IPS DF 6.9 (cell line): ENCODE measurements at regions not wholly inside any gene's neighbourhood (a gene's known extent, or its start where the extent isn't known, plus 50 kb on each side); places are given as distances from the start of the nearest gene placed in this dataset.

ENCODE experiments used
- DNase-seq: peaks from one replicate; pipeline ENCODE4 v3.0.0-alpha.2; 2013; ENCODE audit warnings: low read depth, low spot score
- H3K27ac ChIP-seq: one replicate; pipeline ENCODE4 v1.5.1; 2013; ENCODE audit warnings: low read length, control low read depth
- H3K27me3 ChIP-seq: 2 replicates; pipeline ENCODE4 v1.6.1; 2013; ENCODE audit warnings: mild to moderate bottlenecking, low read length; ENCODE audit not compliant: control insufficient read depth, insufficient read depth
- H3K36me3 ChIP-seq: 2 replicates; pipeline ENCODE4 v1.6.1; 2013; ENCODE audit warnings: low read length; ENCODE audit not compliant: control insufficient read depth, insufficient read depth
- H3K4me1 ChIP-seq: 2 replicates; pipeline ENCODE4 v1.6.1; 2013; ENCODE audit warnings: low read length; ENCODE audit not compliant: control insufficient read depth, insufficient read depth
- H3K4me3 ChIP-seq: 2 replicates; pipeline ENCODE4 v1.5.1; 2013; ENCODE audit warnings: mild to moderate bottlenecking, low read length
- H3K9me3 ChIP-seq: 2 replicates; pipeline ENCODE4 v1.6.1; 2013; ENCODE audit warnings: low read length, inconsistent platforms; ENCODE audit not compliant: control insufficient read depth, insufficient read depth
- WGBS: extraction: QIAGEN DNeasy Blood & Tissue Kit; methylation state at CpG from one replicate; pipeline ENCODE4 v1.1.7; 2013; ENCODE audit warnings: mixed read lengths, missing lambda C conversion rate; ENCODE audit not compliant: insufficient read length, insufficient coverage; 5-methylcytosine and 5-hydroxymethylcytosine counted together

- H3K4me3 ChIP-seq, result no peak overlapping the region
- no peaks in the 10 kb centered on the region for H3K4me1 ChIP-seq
- no peak for DNase-seq
- H3K27me3 ChIP-seq, result no peaks in the 10 kb centered on the region
- H3K27ac ChIP-seq, result no peak overlapping the region
- H3K36me3 ChIP-seq, result no peaks in the 10 kb centered on the region
- H3K9me3 ChIP-seq, result peaks cover 27% of the 10 kb centered on the region
- no CpG with 5 or more reads among the region's 8 CpGs for WGBS
Observed at GRCh38 chr22:49101873-49102272, 725.8 kb downstream of the BRD1 start.

- H3K27ac ChIP-seq, result no peak overlapping the region
- no peaks in the 10 kb centered on the region for H3K4me1 ChIP-seq
- peaks cover 28% of the 10 kb centered on the region for H3K9me3 ChIP-seq
- DNase-seq, result no peak
- no peak overlapping the region for H3K4me3 ChIP-seq
- H3K27me3 ChIP-seq, result no peaks in the 10 kb centered on the region
- no CpG with 5 or more reads among the region's 8 CpGs for WGBS
- H3K36me3 ChIP-seq, result no peaks in the 10 kb centered on the region
Observed at GRCh38 chr22:49101225-49101624, 726.4 kb downstream of the BRD1 start.

GRCh38 chr22:49100773-49101172 lies 726.9 kb downstream of the BRD1 start:
- no peaks in the 10 kb centered on the region for H3K27me3 ChIP-seq
- peaks cover 29% of the 10 kb centered on the region for H3K9me3 ChIP-seq
- no peaks in the 10 kb centered on the region for H3K36me3 ChIP-seq
- H3K4me3 ChIP-seq, result no peak overlapping the region
- DNase-seq, result no peak
- no CpG with 5 or more reads among the region's 17 CpGs for WGBS
- H3K4me1 ChIP-seq, result no peaks in the 10 kb centered on the region
- H3K27ac ChIP-seq, result no peak overlapping the region

- H3K36me3 ChIP-seq, result no peaks in the 10 kb centered on the region
- no peak overlapping the region for H3K4me3 ChIP-seq
- H3K27ac ChIP-seq, result no peak overlapping the region
- no CpG with 5 or more reads among the region's 9 CpGs for WGBS
- DNase-seq, result no peak
- peaks cover 32% of the 10 kb centered on the region for H3K9me3 ChIP-seq
- H3K27me3 ChIP-seq, result no peaks in the 10 kb centered on the region
- H3K4me1 ChIP-seq, result no peaks in the 10 kb centered on the region
Observed at GRCh38 chr22:49100316-49100715, 727.4 kb downstream of the BRD1 start.

GRCh38 chr22:49099496-49100124 lies 728.1 kb downstream of the BRD1 start:
- H3K4me1 ChIP-seq, result no peaks in the 10 kb centered on the region
- H3K36me3 ChIP-seq, result no peaks in the 10 kb centered on the region
- no CpG with 5 or more reads among the region's 15 CpGs for WGBS
- no peak for DNase-seq
- H3K4me3 ChIP-seq, result no peak overlapping the region
- H3K27me3 ChIP-seq, result no peaks in the 10 kb centered on the region
- H3K9me3 ChIP-seq, result peaks cover 32% of the 10 kb centered on the region
- no peak overlapping the region for H3K27ac ChIP-seq

- no peak overlapping the region for H3K27ac ChIP-seq
- DNase-seq, result no peak
- peaks cover 32% of the 10 kb centered on the region for H3K9me3 ChIP-seq
- H3K36me3 ChIP-seq, result no peaks in the 10 kb centered on the region
- H3K4me1 ChIP-seq, result no peaks in the 10 kb centered on the region
- no peak overlapping the region for H3K4me3 ChIP-seq
- no CpG with 5 or more reads among the region's 14 CpGs for WGBS
- no peaks in the 10 kb centered on the region for H3K27me3 ChIP-seq
Observed at GRCh38 chr22:49099089-49099488, 728.6 kb downstream of the BRD1 start.

GRCh38 chr22:49097966-49098365 lies 729.7 kb downstream of the BRD1 start:
- Histone ChIP-seq H3K4me3 (no peak overlapping the region), H3K4me1 (no peaks in the 10 kb centered on the region), H3K9me3 (peaks cover 35% of the 10 kb centered on the region), H3K27ac (no peak overlapping the region), H3K27me3 (no peaks in the 10 kb centered on the region), H3K36me3 (no peaks in the 10 kb centered on the region)
- WGBS, result no CpG with 5 or more reads among the region's 10 CpGs
- no peak for DNase-seq

- no CpG with 5 or more reads among the region's 20 CpGs for WGBS
Observed at GRCh38 chr22:49097171-49097925, 730.3 kb downstream of the BRD1 start.

GRCh38 chr22:49096476-49096875 lies 731.2 kb downstream of the BRD1 start:
- H3K9me3 ChIP-seq, result peaks cover 36% of the 10 kb centered on the region
- no peaks in the 10 kb centered on the region for H3K27me3 ChIP-seq
- H3K4me3 ChIP-seq, result no peak overlapping the region
- H3K27ac ChIP-seq, result no peak overlapping the region
- H3K4me1 ChIP-seq, result no peaks in the 10 kb centered on the region
- no peaks in the 10 kb centered on the region for H3K36me3 ChIP-seq
- no CpG with 5 or more reads among the region's 9 CpGs for WGBS
- DNase-seq, result no peak

More at GRCh38 chr22:49097171-49097925, 730.3 kb downstream of the BRD1 start:
- Histone ChIP-seq H3K36me3 (no peaks in the 10 kb centered on the region), H3K9me3 (peaks cover 37% of the 10 kb centered on the region), H3K4me1 (no peaks in the 10 kb centered on the region), H3K27me3 (no peaks in the 10 kb centered on the region), H3K4me3 (no peak overlapping the region), H3K27ac (no peak overlapping the region)
- DNase-seq, result no peak

GRCh38 chr22:49095366-49095765 lies 732.3 kb downstream of the BRD1 start:
- Histone ChIP-seq H3K4me1 (no peaks in the 10 kb centered on the region), H3K9me3 (peaks cover 33% of the 10 kb centered on the region), H3K27ac (no peak overlapping the region), H3K36me3 (no peaks in the 10 kb centered on the region), H3K27me3 (no peaks in the 10 kb centered on the region), H3K4me3 (no peak overlapping the region)
- no peak for DNase-seq
- no CpG with 5 or more reads among the region's 19 CpGs for WGBS

GRCh38 chr22:49094858-49095257 lies 732.8 kb downstream of the BRD1 start:
- no peak overlapping the region for H3K4me3 ChIP-seq
- H3K36me3 ChIP-seq, result no peaks in the 10 kb centered on the region; the same call in 1 of the 2 replicates
- H3K9me3 ChIP-seq, result peaks cover 34% of the 10 kb centered on the region
- no peak overlapping the region for H3K27ac ChIP-seq
- WGBS, result no CpG with 5 or more reads among the region's 18 CpGs
- no peak for DNase-seq
- H3K27me3 ChIP-seq, result no peaks in the 10 kb centered on the region
- H3K4me1 ChIP-seq, result no peaks in the 10 kb centered on the region
